Prostate gland (tissue), 2 donors: ENCODE measurements at regions not wholly inside any gene's neighbourhood (a gene's known extent, or its start where the extent isn't known, plus 50 kb on each side); places are given as distances from the start of the nearest gene placed in this dataset.

Experiments used
- DNase-seq: peaks from one replicate; pipeline ENCODE4 v3.0.0-alpha.2; 2019; ENCODE audit warnings: low spot score
- H3K27ac ChIP-seq, 2 donors: fragments of 200-600 bp; sonication (generic); 2 replicates each; pipeline ENCODE4 v1.5.1; 2017 to 2019
- H3K27me3 ChIP-seq: fragments of 200-600 bp; sonication (generic); replicated peaks from 2 replicates; pipeline ENCODE4 v1.5.1; 2019; ENCODE audit not compliant: insufficient read depth
- H3K36me3 ChIP-seq, 2 donors: fragments of 200-600 bp; sonication (generic); 1 replicate in 1 of 2; 2 replicates in 1 of 2; pipeline versions ENCODE4 v1.5.1 to v1.8.1; 2017 to 2019
- H3K4me1 ChIP-seq: fragments of 200-600 bp; sonication (generic); replicated peaks from 2 replicates; pipeline ENCODE4 v1.5.1; 2019
- H3K4me3 ChIP-seq, 2 donors: fragments of 200-600 bp; sonication (generic); 2 replicates each; pipeline ENCODE4 v1.5.1; 2017 to 2019
- H3K9me3 ChIP-seq: fragments of 200-600 bp; sonication (generic); 2 replicates; pipeline ENCODE4 v1.5.1; 2017
- POLR2A ChIP-seq: fragments of 450-650 bp; IDR thresholded peaks from one replicate; pipeline ENCODE4 v1.6.1; 2016; ENCODE audit warnings: antibody characterized with exemption, mild to moderate bottlenecking
- POLR2AphosphoS5 ChIP-seq: sonication (generic); formaldehyde crosslinking; IDR thresholded peaks from one replicate; pipeline ENCODE4 v1.6.1; 2017; ENCODE audit warnings: antibody characterized with exemption
- WGBS: methylation state at CpG from one replicate; pipeline ENCODE4 v1.1.5; 2018; 5-methylcytosine and 5-hydroxymethylcytosine counted together
- intact Hi-C: fragments of 100-400 bp; cut with DNase I; formaldehyde crosslinking; loops from one replicate; pipeline ENCODE4 v1.14.2; 2022
- TF ChIP-seq, protein P1 (sequence below), 4 experiments: fragments of 200-600 bp in 2 of 4; fragments of 450-650 bp in 2 of 4; sonication (generic) in 2 of 4; IDR thresholded peaks; 1 replicate in 3 of 4; 2 replicates in 1 of 4; pipeline ENCODE4 v1.5.1; 2016 to 2019; ENCODE audit warnings: antibody characterized with exemption in 4 of 4, mild to moderate bottlenecking in 2 of 4, moderate library complexity in 2 of 4

- DNase-seq, result no peak
Observed at GRCh38 chr15:67907184-67907723, 67.4 kb upstream of the RNU6-1 start.

GRCh38 chr15:67908756-67909155 is 68.9 kb upstream of the RNU6-1 start:
- Histone ChIP-seq H3K27ac (no peak overlapping the region), H3K9me3 (no peaks in the 10 kb centered on the region), H3K4me1 (no peaks in the 10 kb centered on the region), H3K4me3 (no peak overlapping the region), H3K36me3 (no peaks in the 10 kb centered on the region), H3K27me3 (no peaks in the 10 kb centered on the region)
- no peak for DNase-seq
- intact Hi-C loops, result no loop called here
- WGBS, result 100% methylated on average over 2 of the region's 2 CpGs
- TF ChIP-seq, protein P1, sequence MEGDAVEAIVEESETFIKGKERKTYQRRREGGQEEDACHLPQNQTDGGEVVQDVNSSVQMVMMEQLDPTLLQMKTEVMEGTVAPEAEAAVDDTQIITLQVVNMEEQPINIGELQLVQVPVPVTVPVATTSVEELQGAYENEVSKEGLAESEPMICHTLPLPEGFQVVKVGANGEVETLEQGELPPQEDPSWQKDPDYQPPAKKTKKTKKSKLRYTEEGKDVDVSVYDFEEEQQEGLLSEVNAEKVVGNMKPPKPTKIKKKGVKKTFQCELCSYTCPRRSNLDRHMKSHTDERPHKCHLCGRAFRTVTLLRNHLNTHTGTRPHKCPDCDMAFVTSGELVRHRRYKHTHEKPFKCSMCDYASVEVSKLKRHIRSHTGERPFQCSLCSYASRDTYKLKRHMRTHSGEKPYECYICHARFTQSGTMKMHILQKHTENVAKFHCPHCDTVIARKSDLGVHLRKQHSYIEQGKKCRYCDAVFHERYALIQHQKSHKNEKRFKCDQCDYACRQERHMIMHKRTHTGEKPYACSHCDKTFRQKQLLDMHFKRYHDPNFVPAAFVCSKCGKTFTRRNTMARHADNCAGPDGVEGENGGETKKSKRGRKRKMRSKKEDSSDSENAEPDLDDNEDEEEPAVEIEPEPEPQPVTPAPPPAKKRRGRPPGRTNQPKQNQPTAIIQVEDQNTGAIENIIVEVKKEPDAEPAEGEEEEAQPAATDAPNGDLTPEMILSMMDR (IDR thresholded peaks at IDR 0.05), result no peak
- no peak for TF ChIP-seq POLR2A

More at GRCh38 chr15:67907184-67907723, 67.4 kb upstream of the RNU6-1 start:
- WGBS, result 90% methylated on average over 2 of the region's 2 CpGs
- no peaks in the 10 kb centered on the region for H3K4me1 ChIP-seq
- H3K4me3 ChIP-seq, result no peak overlapping the region
- no peak overlapping the region for H3K27ac ChIP-seq
- TF ChIP-seq, protein P1 (IDR thresholded peaks at IDR 0.05), result no peak
- TF ChIP-seq POLR2A (no peak), POLR2AphosphoS5 (no peak)
- intact Hi-C loops, result no loop called here
- no peaks in the 10 kb centered on the region for H3K27me3 ChIP-seq
- H3K36me3 ChIP-seq, result no peaks in the 10 kb centered on the region
- no peaks in the 10 kb centered on the region for H3K9me3 ChIP-seq

DNA sequence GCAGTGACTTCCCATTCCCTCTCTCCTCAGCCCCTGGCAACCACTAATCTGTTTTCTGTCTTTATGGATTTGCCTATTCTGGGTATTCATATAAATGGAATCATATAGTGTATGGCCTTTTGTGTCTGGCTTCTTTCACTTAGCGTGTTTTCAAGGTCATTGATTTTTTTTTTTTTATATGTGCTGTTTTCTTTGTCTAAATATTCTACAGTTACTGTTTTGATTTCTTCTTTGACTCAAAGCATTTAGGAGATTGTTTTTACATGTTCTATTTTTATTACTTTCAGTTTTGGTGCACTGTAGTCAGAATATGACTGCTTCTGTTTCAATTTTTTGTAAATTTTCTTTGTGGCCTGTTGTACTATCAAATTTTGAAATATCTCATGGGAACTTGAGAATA is 71.9 kb upstream of the RNU6-1 start:
- no peaks in the 10 kb centered on the region for H3K9me3 ChIP-seq
- 0% methylated on average over 1 of the region's 1 CpG for WGBS
- intact Hi-C loops, result no loop called here
- no peak overlapping the region for H3K27ac ChIP-seq
- H3K4me1 ChIP-seq, result peaks cover 6% of the 10 kb centered on the region
- H3K36me3 ChIP-seq, result no peaks in the 10 kb centered on the region
- H3K27me3 ChIP-seq, result no peaks in the 10 kb centered on the region
- TF ChIP-seq, protein P1 (IDR thresholded peaks at IDR 0.05), result no peak
- TF ChIP-seq POLR2A (no peak), POLR2AphosphoS5 (no peak)
- no peak overlapping the region for H3K4me3 ChIP-seq
- DNase-seq, result no peak

GRCh38 chr15:67914028-67914427 is 74.2 kb upstream of the RNU6-1 start:
- TF ChIP-seq POLR2AphosphoS5 (no peak), POLR2A (no peak)
- TF ChIP-seq, protein P1 (IDR thresholded peaks at IDR 0.05), result no peak
- Histone ChIP-seq H3K27me3 (no peaks in the 10 kb centered on the region), H3K4me3 (no peak overlapping the region), H3K4me1 (peaks cover 17% of the 10 kb centered on the region), H3K27ac (peak overlapping the region; percentile 84 to 85), H3K9me3 (no peaks in the 10 kb centered on the region), H3K36me3 (no peaks in the 10 kb centered on the region)
- no peak for DNase-seq
- 77% methylated on average over 1 of the region's 1 CpG for WGBS
- intact Hi-C loops, result loop anchor here (2.0 kb wide), 1 partner anchor 51 kb away; no protein-coding TSS in a partner anchor
